ENCODE measurements at regions not wholly inside any gene's neighbourhood (a gene's known extent, or its start where the extent isn't known, plus 50 kb on each side); places are given as distances from the start of the nearest gene placed in this dataset.

GRCh38 chr13:99911965-99912566, 59.5 kb downstream of the ZIC5 start:
- POLR2A ChIA-PET (ENCODE audit: partially characterized antibody) = interaction anchor here (1.4 kb wide), 1 partner anchor 14 kb away, joined by 3 read pairs; no protein-coding TSS in a partner anchor
- WGBS, 2 experiments (ENCODE audit: extremely low coverage in 1 of 2, insufficient coverage in 1 of 2, insufficient read length in 1 of 2, insufficient replicate concordance in 2 of 2, low coverage in 1 of 2, low lambda C conversion rate in 2 of 2, missing lambda C conversion rate in 1 of 2) = 67% methylated on average over 8 of the region's 8 CpGs; no CpG with 5 or more reads in 1 of the 2 experiments

More at GRCh38 chr13:99911965-99912566, 59.5 kb downstream of the ZIC5 start:
- Histone ChIP-seq H2AK5ac (ENCODE audit: low read depth, low read length) (no peak overlapping the region), H2BK12ac (ENCODE audit: low read depth, low read length) (0 out of 2 replicates have a peak overlapping the region, but pooled peaks have one; percentile 19), H3K4me2 (ENCODE audit: insufficient read depth in 1 of 2, low read depth in 2 of 2, low read length in 2 of 2) (no peak overlapping the region), H3K18ac (ENCODE audit: extremely low read depth, low read length) (peak overlapping the region; percentile 36), H4K5ac (ENCODE audit: insufficient read length, low read depth, low read length) (no peak overlapping the region), H3K14ac (ENCODE audit: insufficient read length) (no peak overlapping the region), H3K36me3 (ENCODE audit: control insufficient read depth in 2 of 4, insufficient read depth in 4 of 4, low read length in 3 of 4) (no peaks in the 10 kb centered on the region), H2BK5ac (ENCODE audit: low read depth, low read length) (peak overlapping the region; percentile 3; the same call in 1 of the 2 replicates), H3K27me3 (replicated peaks in 1 of 4; ENCODE audit: control insufficient read depth in 3 of 4, extremely low read depth in 1 of 4, insufficient read depth in 3 of 4, low read length in 3 of 4) (no peaks in the 10 kb centered on the region), H3K23ac (ENCODE audit: insufficient read length) (no peak overlapping the region), H3K4me3 (ENCODE audit: extremely low read depth in 1 of 4, insufficient read depth in 2 of 4, low read depth in 3 of 4, low read length in 4 of 4) (no peak overlapping the region), H2BK15ac (ENCODE audit: low read length) (no peak overlapping the region), H3K4ac (replicated peaks; ENCODE audit: insufficient read length, low read depth, low read length) (no peak overlapping the region), H4K20me1 (replicated peaks in 1 of 2; ENCODE audit: control insufficient read depth in 1 of 2, insufficient read depth in 2 of 2, low read length in 2 of 2) (no peaks in the 10 kb centered on the region), H3K23me2 (ENCODE audit: low read depth, low read length) (no peaks in the 10 kb centered on the region), H3K4me1 (replicated peaks in 1 of 4; ENCODE audit: control insufficient read depth in 3 of 4, insufficient read depth in 4 of 4, low read length in 3 of 4) (peaks cover 1 to 6% (median 3%) of the 10 kb centered on the region in 4 experiments; a peak in 5 of 7 replicates), H3K9me3 (ENCODE audit: insufficient read depth in 2 of 2, low read depth in 1 of 2, low read length in 1 of 2) (no peaks in the 10 kb centered on the region), H3K9ac (replicated peaks in 1 of 4; ENCODE audit: extremely low read depth in 1 of 4, low read depth in 3 of 4, low read length in 3 of 4) (no peak overlapping the region), H3K79me1 (ENCODE audit: low read depth, low read length) (no peaks in the 10 kb centered on the region), H4K91ac (replicated peaks; ENCODE audit: insufficient read length, low read length) (no peak overlapping the region), H3K27ac (ENCODE audit: low read depth, low read length) (no peak overlapping the region), H3K56ac (replicated peaks; ENCODE audit: insufficient read length, low read depth, low read length) (no peak overlapping the region), H3K79me2 (ENCODE audit: control insufficient read depth in 1 of 2, insufficient read depth in 2 of 2, low read length in 2 of 2) (no peaks in the 10 kb centered on the region), H2AFZ (ENCODE audit: low read length) (no peak overlapping the region), H4K8ac (ENCODE audit: extremely low read depth, insufficient read depth, low read length) (no peak overlapping the region), H2BK20ac (ENCODE audit: low read length) (peak overlapping the region; percentile 55; the same call in 1 of the 2 replicates), H2BK120ac (replicated peaks; ENCODE audit: low read depth, low read length) (no peak overlapping the region)
- CTCF ChIA-PET (ENCODE audit: partially characterized antibody) = interaction anchor here (1.3 to 6.1 kb wide), 6 partner anchors 13 to 254 kb away, joined by 3 to 93 read pairs (median 34); no protein-coding TSS in a partner anchor
- TF ChIP-seq, protein P1, sequence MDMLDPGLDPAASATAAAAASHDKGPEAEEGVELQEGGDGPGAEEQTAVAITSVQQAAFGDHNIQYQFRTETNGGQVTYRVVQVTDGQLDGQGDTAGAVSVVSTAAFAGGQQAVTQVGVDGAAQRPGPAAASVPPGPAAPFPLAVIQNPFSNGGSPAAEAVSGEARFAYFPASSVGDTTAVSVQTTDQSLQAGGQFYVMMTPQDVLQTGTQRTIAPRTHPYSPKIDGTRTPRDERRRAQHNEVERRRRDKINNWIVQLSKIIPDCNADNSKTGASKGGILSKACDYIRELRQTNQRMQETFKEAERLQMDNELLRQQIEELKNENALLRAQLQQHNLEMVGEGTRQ (IDR thresholded peaks at IDR 0.05; ENCODE audit: low read length) = no peak
- TF ChIP-seq YY1 (IDR thresholded peaks at IDR 0.05; ENCODE audit: low read depth, low read length) (peak; percentile 78; the same call in 1 of the 2 replicates), GTF2F1 (IDR thresholded peaks at IDR 0.05; ENCODE audit: borderline replicate concordance, low read depth, low read length) (no peak), CBX8 (IDR thresholded peaks at IDR 0.05; ENCODE audit: borderline replicate concordance, low read depth, low read length) (no peak), TAF7 (optimal IDR thresholded peaks at IDR 0.05; ENCODE audit: borderline replicate concordance, low read depth, low read length) (no peak)
- TF ChIP-seq, protein P2, sequence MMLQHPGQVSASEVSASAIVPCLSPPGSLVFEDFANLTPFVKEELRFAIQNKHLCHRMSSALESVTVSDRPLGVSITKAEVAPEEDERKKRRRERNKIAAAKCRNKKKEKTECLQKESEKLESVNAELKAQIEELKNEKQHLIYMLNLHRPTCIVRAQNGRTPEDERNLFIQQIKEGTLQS (IDR thresholded peaks at IDR 0.05; ENCODE audit: insufficient read depth, low read depth, low read length) = no peak
- FAIRE-seq (no peak), DNase-seq (ENCODE audit: low read depth in 1 of 2, low spot score in 2 of 2) (no peak)

Measured in H1 (cell line).